ENCODE measurements at regions not wholly inside any gene's neighbourhood (a gene's known extent, or its start where the extent isn't known, plus 50 kb on each side); places are given as distances from the start of the nearest gene placed in this dataset.

DNA sequence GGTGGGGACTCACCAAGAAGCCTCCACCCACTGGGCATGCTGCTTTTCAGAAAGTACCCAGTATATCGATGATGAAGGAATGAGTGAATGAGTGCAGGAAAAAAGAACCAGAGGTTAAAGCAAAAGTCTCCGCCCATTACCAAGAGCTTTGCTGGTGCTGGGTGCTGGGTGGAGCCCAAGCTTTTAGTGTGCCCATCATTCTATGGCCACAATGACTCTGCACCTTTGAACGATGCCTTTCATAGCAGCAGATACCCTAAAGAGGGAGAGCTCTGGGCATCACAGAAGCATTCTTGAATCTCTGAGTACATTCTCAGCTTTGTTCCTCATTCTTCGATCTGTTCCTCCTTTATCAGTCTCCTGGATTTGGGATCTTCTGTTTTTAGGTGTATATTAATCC is 450.7 kb upstream of the CCL2 start (continued):
- TF ChIP-seq NFRKB (IDR thresholded peaks at IDR 0.05) = no peak
- TF ChIP-seq CCAR2 (optimal IDR thresholded peaks at IDR 0.05; ENCODE audit: low read depth, low read length) = no peak
- TF ChIP-seq SMYD3 (CRISPR knock-in tag; IDR thresholded peaks at IDR 0.05) = no peak
- TF ChIP-seq AKNA (CRISPR knock-in tag; IDR thresholded peaks at IDR 0.05; ENCODE audit: borderline replicate concordance) = no peak

DNA sequence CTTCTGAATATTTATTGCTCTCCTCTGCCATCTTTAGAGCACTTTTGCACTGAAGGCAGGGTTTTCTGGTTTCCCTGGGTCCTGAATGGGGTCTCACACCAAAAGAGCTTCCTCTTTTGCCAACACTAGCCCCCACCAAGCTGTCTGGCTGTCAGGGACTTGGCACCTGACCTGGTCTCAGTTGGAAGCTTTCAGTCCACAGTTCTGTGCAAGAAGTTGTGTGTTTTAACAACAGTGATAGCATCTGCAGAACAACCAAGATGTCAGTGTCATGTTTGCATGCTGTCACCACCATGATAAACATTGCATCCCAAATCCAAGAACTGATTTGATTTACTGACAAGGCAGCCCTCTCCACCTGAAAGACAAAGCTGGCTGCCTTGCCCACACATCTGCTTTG is 448.5 kb upstream of the CCL2 start:
- Histone ChIP-seq H4K20me1 (ENCODE audit: insufficient read depth, low read length) (no peaks in the 10 kb centered on the region), H2AFZ (ENCODE audit: low read length) (no peak overlapping the region), H3K36me3 (replicated peaks in 1 of 2; ENCODE audit: control insufficient read depth in 1 of 2, insufficient read depth in 2 of 2, low read length in 2 of 2) (no peaks in the 10 kb centered on the region), H3K9me3 (ENCODE audit: low read length) (no peaks in the 10 kb centered on the region), H3K79me2 (ENCODE audit: insufficient read depth, low read length) (no peaks in the 10 kb centered on the region), H3K27me3 (ENCODE audit: control insufficient read depth in 1 of 2, insufficient read depth in 2 of 2, low read length in 2 of 2) (no peaks in the 10 kb centered on the region), H3K9ac (ENCODE audit: insufficient read depth, low read depth, low read length) (no peak overlapping the region), H3K27ac (ENCODE audit: extremely low read length, insufficient read depth, low read length) (no peak overlapping the region), H3K4me2 (ENCODE audit: low read depth, low read length) (no peak overlapping the region), H3K4me3 (replicated peaks in 1 of 3; ENCODE audit: insufficient read depth in 1 of 3, low read depth in 2 of 3, low read length in 3 of 3) (no peak overlapping the region), H3K4me1 (ENCODE audit: insufficient read depth, low read length) (no peaks in the 10 kb centered on the region)
- no TSS peak for BruUV-seq (replicated peaks)
- ATAC-seq (no peak), FAIRE-seq (no peak), DNase-seq (ENCODE audit: low spot score) (no peak)
- POLR2A ChIA-PET = no interaction called here
- in situ Hi-C loops (cut with HindIII; ENCODE audit: extremely low pct_ligation_motif_present, low pct_unique_long_range_greater_than_20kb) (no loop called here), intact Hi-C loops (cut with micrococcal nuclease; ENCODE audit: unreplicated experiment) (no loop called here)
- CTCF ChIA-PET (ENCODE audit: low intra/inter-chr PET ratio, low total read pairs) = no interaction called here
- TF ChIP-seq NR2F6 (IDR thresholded peaks at IDR 0.05) = no peak
- TF ChIP-seq NR2F6 (CRISPR knock-in tag; IDR thresholded peaks at IDR 0.05) = no peak
- no peak for TF ChIP-seq PPARG (CRISPR knock-in tag; conservative IDR thresholded peaks at IDR 0.05)
- TF ChIP-seq ARID2 (CRISPR knock-in tag; IDR thresholded peaks at IDR 0.05; ENCODE audit: borderline replicate concordance) = no peak
- TF ChIP-seq HNF4A (CRISPR knock-in tag; IDR thresholded peaks at IDR 0.05) = no peak
- no peak for TF ChIP-seq SAP130 (CRISPR knock-in tag; IDR thresholded peaks at IDR 0.05; ENCODE audit: low read depth)
- TF ChIP-seq, protein P1, sequence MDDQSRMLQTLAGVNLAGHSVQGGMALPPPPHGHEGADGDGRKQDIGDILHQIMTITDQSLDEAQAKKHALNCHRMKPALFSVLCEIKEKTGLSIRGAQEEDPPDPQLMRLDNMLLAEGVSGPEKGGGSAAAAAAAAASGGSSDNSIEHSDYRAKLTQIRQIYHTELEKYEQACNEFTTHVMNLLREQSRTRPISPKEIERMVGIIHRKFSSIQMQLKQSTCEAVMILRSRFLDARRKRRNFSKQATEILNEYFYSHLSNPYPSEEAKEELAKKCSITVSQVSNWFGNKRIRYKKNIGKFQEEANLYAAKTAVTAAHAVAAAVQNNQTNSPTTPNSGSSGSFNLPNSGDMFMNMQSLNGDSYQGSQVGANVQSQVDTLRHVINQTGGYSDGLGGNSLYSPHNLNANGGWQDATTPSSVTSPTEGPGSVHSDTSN (CRISPR knock-in tag; IDR thresholded peaks at IDR 0.05; ENCODE audit: borderline replicate concordance) = no peak
- no peak for TF ChIP-seq CBFB (CRISPR knock-in tag; IDR thresholded peaks at IDR 0.05)
- TF ChIP-seq ZNF280D (CRISPR knock-in tag; IDR thresholded peaks at IDR 0.05) = no peak
- TF ChIP-seq DNMT1 (CRISPR knock-in tag; IDR thresholded peaks at IDR 0.05) = no peak
- no peak for TF ChIP-seq RFX1 (IDR thresholded peaks at IDR 0.05)
- no peak for TF ChIP-seq SRSF1 (optimal IDR thresholded peaks at IDR 0.05; ENCODE audit: low read depth, low read length)
- no peak for TF ChIP-seq PHF20 (CRISPR knock-in tag; IDR thresholded peaks at IDR 0.05)
- TF ChIP-seq ZNF672 (CRISPR knock-in tag; IDR thresholded peaks at IDR 0.05) = no peak
- TF ChIP-seq KAT8 (CRISPR knock-in tag; IDR thresholded peaks at IDR 0.05) = no peak
- TF ChIP-seq MLLT10 (CRISPR knock-in tag; IDR thresholded peaks at IDR 0.05) = no peak

Measured in HepG2 (cell line).